ENCODE measurements at regions not wholly inside any gene's neighbourhood (a gene's known extent, or its start where the extent isn't known, plus 50 kb on each side); places are given as distances from the start of the nearest gene placed in this dataset.

- no peak for DNase-seq
Observed at GRCh38 chr22:19625331-19626041, 88.8 kb upstream of the SEPTIN5 start.

DNA sequence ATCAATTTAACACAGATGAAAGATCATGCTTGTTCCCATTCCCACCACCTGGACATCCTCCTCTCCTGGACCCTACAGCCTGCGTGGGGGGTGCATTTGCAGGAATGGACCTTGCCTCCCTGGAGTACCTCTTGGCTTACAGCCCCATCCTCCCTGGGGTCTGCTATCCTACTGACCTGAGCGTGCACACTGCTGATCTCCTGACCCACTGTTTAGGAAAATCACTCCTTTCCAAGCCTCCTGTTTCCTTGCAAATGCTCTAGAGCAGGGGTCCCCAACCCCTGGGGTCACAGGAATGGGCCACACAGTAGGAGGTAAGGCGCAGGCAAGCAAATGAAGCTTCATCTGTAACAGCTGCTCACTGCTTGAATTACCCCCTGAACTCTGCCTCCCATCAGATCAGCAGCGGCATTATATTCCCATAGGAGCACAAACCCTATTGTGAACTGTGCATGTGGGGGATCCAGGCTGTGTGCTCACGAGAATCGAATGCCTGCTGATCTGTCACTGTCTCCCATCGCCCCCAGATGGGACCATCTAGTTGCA, 88.2 kb upstream of the SEPTIN5 start:
- no peak for DNase-seq

GRCh38 chr22:19626666-19627065, 87.6 kb upstream of the SEPTIN5 start:
- no peak for DNase-seq

DNA sequence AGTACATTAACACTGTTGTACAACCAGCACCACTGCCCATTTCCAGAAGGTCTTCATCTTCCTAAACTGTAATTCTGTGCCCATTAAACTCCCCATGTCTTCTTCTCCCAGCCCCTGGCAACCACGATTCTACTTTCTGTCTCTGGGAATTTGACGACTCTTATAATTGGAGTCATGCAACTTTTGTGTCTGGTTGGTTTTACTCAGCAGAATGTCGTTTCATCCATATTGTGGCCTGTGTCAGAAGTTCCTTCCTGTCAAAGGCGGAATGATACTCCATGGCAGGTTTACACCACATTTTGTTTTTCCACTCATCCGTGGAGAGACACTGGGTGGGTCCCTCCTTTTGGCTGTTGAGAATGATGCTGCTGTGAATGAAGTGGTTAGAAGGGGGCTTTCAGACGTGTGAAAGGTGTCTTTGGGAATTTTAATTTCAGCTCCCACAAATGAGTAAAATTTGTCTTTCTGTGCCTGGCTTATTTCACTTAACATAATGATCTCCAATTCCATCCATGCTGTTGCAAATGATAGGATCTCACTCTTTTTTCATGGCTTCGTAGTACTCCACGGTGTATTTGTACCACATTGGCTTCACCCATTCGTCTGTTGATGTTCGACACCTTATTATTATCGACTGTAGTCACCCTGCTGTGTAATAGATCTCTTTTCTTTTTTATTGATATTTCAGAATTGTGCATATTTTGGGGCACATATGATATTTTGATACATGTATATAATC, 86.1 kb upstream of the SEPTIN5 start:
- no peak for DNase-seq

GRCh38 chr22:19629331-19629719, 85.0 kb upstream of the SEPTIN5 start:
- DNase-seq: no peak

DNA sequence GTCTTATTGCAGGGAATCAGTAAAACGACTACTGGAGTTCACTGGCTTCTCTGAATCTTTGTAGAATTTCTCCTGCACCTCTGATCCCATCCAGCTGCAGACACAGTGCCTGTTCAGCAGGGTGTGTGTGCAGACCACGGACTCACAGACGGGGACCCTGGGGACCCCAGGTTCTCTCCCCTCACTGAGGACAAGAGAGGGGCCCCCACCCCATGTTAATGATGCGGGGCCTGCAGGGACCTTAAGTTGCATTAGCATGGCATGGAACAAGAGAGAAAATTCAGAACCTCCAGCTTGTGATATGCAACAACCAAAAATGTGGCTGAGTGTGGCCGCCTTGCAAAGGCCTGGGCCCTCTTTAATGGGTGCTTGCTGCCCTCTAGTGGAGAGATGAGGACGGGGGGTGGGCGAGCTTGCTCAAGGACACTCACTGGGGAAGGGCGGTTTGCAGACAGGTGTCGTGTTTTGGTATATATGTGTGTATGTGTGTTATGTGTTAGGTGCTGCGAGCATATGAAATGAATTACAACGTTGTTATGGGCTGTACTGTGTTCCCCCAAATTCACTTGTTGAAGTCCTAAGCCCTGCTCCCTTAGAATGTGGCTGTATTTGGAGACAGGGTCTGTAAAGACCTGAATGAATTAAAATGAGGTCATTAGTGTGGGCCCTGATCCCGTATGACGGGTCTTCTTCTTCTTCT, 84.4 kb upstream of the SEPTIN5 start:
- DNase-seq: peak; percentile 27 to 56

DNA sequence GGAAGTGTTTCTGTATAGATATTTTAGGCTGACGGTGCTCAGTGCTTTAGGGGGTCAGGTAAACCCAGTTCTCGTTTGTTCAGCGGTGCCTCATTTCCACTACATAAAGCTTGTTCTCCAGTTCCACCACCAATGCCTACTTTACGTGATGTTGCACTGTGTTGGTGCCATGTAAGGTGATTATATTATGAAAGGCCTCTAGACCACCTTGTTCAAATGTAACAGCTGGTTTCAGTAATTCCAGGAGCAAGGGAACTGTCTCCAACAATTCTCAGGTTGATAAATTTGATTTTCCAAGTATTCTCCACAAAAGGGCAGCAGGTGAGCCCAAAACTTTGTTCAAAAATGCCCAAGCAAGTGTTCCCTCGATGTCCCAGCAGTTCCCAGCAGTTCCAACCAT, 83.7 kb upstream of the SEPTIN5 start:
- no peak for DNase-seq

DNA sequence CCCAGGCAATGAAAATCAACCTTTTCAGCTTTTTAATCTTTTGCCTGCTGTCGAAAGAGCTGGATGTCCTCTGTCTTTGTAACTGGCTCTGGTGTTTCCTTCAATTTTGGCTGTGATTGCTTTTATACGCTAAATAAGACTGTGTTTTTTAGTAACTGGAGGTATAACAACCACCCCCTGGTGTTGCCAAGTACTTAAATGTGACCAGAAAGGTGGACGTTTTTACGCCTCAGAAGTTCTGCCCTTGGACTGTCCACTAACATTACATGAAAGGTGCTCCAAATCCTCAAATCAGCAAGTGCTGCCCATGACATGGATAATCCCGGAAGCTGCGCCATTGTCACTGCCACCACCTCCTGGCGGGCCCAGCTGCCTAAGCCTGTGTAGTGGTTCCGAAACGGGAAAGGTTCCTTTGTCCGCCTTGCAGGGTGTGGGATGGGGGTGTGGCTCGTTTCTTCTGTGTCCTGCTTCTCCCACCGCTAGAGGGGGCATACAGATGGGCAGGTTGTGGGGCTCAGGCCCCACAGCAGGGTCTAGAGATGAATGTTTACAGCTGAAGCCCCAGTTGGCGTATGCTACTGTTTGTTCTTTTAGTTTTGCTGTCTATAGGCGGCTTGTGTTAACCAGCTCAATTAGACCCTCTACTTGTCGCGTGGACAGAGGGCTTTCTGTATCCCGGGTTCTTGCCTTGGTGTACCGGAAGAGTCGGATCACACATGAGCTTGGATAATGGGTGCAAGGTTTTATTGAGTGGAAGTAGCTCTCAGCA, 82.2 kb upstream of the SEPTIN5 start:
- no peak for DNase-seq

DNA sequence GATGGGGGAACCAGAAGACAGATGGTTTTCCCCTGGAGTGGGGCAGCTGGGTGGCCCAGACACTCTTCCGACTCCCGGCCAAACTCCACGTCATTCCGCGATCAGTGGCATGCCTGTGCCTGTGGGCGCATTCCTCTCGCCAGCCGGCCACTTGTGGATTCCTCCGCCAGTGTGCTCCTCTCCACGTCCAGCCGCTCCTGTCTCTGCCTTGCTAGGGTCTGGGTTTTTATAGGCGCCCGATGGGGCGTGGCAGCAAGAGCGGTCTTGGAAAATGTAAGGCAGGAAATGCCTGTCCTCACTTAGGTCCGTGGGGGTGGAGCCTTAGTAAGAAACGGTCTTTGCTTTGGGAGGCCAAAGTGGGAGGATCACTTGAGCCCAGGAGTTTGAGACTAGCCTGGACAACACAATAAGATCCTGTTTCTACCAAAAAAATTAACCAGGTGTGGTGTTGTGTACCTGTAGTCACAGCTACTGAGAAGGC, 81.6 kb upstream of the SEPTIN5 start:
- no peak for DNase-seq

DNA sequence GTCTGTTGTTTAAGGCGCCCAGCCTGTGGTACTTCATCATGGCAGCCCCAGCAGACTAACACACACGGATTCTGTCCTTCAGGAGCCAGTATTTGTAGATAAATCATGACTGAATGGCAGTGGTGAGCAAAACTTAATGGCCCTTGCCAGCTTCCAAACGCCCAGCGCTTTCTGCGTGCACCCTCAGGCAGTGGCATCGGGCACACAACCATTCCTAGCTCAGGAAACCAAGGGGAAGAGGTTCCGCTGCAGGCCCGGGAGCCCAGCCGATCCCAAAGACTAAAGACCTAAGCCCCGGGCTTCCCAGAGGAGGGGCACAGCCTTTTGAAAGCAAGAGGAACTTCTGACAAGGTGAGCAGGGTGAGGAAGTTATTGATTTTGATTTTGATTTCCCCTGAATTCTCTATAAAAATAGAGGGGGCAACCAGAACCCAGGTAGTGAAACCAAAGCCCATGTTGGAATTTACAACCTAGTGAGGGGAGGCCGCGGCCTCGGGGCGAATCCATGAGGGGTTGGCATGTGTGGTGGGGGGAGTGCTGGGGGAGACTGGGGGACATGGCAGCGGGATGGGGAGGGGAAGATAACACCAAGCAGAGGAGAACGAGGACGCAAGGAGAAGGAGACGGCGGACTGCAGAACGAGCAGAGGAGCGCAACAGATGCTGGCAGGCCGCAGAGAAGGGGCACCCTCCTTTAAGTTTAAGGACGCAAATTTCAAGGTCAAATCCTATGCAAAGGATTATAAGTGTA, 79.9 kb upstream of the SEPTIN5 start:
- no peak for DNase-seq

GRCh38 chr22:19635644-19636043, 78.7 kb upstream of the SEPTIN5 start:
- no peak for DNase-seq

DNA sequence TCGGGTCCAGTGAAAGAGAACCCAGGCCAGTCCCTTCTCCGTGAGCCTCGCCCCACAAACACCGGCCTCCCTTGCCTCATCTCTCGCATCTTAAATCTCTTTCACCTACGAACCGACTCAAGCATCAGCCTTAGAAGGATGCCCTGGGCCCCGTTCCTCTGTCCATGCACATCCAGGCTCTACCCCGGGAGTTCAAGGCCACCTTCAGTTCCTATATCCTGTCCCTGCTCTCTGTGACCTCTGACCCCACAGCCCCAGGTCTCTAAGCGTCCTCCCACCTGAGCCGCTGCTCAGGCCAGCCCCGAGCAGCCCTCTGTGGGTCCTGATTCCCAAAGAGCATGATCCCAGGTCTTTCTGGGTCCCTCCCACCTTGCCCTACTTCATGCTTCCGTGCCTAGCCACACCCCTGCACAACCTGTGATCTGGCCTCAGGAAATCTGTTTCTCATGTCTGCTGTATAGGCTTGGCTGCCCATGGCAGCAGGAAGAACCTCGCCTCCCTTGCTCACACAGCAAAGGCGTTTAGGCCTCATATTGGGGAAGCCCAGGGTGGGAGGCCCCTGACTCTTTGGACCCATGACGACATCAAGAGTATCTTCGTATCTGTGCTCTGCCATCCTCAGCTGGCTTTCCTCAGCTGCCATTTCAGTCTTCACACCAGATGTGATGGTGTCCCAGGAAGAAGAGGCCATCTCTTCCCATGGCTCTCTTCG, 77.5 kb upstream of the SEPTIN5 start:
- DNase-seq: no peak

- DNase-seq: no peak
Observed at GRCh38 chr22:19637408-19638281, 76.7 kb upstream of the SEPTIN5 start.

GRCh38 chr22:19638282-19639015, 75.9 kb upstream of the SEPTIN5 start:
- no peak for DNase-seq

GRCh38 chr22:19639610-19640135, 74.6 kb upstream of the SEPTIN5 start:
- DNase-seq: no peak

DNA sequence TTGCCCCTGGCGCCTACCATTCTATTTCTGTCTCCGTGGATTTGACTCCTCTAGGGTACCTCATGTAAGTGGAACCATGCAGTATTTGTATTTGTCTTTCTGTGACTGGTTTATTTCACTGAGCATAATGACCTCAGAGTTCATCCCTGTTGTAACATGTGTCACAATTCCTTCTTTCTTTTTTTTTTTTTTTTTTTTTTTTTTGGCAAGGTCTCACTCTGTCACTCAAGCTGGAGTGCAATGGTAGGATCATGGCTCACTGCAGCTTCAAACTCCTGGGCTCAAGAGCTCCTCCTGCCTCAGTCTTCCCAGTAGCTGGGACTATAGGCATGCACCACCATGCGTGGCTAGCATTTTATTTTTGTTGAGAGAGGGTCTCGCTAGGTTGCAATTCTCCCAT, 74.0 kb upstream of the SEPTIN5 start:
- no peak for DNase-seq

- DNase-seq: no peak
Observed at GRCh38 chr22:19641254-19641982, 72.9 kb upstream of the SEPTIN5 start.

GRCh38 chr22:19641983-19642451, 72.3 kb upstream of the SEPTIN5 start:
- DNase-seq: no peak

Data from NCI-H187 (cell line).